ENCODE measurements at regions not wholly inside any gene's neighbourhood (a gene's known extent, or its start where the extent isn't known, plus 50 kb on each side); places are given as distances from the start of the nearest gene placed in this dataset.

GRCh38 chr10:10118131-10118530 lies 899.5 kb upstream of the CELF2 start:
- DNase-seq = no peak

- DNase-seq = no peak
Observed at GRCh38 chr10:10120671-10121070, 897.0 kb upstream of the CELF2 start.

- DNase-seq = no peak
Observed at GRCh38 chr10:10125676-10126075, 892.0 kb upstream of the CELF2 start.

DNA sequence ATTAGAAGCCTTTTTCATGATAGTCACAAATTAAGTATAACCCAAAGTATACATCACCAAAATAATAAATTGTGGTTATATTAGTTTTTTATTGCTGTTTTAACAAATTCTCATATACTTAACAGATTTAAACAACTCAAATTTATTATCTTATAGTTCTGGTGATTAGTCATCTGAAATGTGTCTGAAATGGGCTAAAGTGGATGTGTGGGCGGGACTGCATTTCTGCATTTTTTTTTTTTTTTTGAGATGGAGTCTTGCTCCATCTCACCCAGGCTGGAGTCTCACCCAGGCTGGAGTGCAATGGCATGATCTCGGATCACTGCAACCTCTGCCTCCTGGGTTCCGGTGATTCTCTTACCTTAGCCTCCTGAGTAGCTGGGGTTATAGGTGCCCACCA lies 891.5 kb upstream of the CELF2 start:
- no peak for DNase-seq

GRCh38 chr10:10128387-10128786 lies 889.3 kb upstream of the CELF2 start:
- no peak for DNase-seq

DNA sequence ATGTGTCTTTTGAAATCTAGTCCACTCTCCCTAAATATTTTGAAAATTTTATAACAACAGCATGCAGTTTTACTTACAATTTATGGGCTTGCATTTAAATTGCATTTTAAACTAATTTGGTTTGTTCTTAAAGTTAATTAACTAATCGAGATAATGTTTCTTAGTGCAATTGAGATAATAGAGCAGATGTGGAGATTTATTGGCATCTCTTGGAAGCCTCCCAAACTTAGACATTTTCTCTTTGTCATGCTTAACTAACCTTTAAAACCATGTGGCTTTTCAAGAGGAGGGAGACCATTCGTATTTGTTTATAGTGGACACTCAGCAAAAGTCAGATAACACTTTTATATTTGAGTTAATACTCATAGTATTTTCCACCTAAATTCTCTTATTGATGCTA lies 887.0 kb upstream of the CELF2 start:
- DNase-seq = no peak

GRCh38 chr10:10132009-10132408 lies 885.7 kb upstream of the CELF2 start:
- no peak for DNase-seq

DNA sequence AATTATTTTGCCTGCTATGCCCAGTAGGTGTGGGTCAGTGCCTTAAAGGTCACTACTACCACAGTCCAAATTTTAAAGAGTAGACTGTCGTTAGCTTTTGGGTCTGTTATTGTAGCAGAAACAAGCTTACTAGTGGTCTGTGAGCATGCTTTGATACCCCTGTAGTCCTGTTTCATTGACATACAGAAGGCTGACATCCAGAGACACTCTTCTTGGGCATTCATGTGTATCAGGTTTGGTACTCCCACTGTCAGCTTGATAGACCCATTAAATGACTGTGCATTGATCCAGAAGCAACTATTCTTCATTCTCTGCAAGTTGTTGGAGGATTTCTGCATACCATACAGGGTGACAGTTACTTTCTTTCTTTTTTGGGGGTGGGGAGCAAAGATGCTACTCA lies 884.4 kb upstream of the CELF2 start:
- DNase-seq = no peak

- no peak for DNase-seq
Observed at GRCh38 chr10:10138685-10139084, 879.0 kb upstream of the CELF2 start.

DNA sequence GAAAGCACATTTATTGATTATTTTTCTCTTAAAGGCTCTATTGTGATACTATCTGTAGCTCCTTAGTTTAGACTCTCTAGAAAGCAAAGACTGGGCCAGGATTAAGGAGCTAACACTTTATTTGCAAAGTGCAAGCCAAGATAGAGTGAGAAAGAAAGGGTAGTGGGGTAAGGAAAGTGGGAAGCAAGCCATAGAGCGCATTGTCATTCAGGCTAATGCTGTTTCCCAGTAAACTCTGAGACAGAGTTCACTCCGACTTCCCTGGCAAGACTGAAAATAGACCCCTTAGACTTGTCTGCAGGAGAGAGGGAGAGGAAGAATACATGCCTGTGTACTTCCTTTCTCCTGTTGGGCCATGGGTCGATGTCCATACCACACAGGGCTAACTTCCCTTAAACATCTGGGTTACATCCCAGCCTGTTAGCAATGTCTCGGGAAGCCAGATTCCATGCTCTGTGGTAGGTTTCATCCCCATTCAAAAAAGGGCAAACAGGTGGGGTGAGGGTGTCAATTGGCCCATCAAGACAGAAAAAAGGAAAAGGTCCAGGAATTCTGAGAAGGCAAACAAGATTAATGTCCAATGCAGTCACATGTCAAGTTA lies 875.8 kb upstream of the CELF2 start:
- DNase-seq = no peak

DNA sequence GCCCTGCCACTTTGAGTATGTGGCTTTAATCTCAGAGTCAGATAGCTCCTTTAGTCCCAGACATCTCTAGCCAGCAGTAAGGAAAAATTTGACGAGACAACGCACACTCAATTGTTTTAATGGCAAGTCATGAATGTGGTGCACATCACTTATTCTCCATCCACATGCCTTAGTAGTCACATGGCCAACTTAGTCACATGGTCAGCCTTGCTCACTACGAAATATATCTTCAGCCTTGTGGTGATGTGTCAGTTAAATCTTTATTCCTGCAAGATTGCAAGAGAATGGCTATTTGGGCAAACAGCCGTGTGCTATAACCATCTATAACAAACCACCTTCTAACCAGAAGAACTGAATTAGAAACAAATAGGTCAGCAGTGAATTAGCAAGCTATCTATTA lies 871.1 kb upstream of the CELF2 start:
- DNase-seq = no peak

- DNase-seq = no peak
Observed at GRCh38 chr10:10149899-10150298, 867.8 kb upstream of the CELF2 start.

DNA sequence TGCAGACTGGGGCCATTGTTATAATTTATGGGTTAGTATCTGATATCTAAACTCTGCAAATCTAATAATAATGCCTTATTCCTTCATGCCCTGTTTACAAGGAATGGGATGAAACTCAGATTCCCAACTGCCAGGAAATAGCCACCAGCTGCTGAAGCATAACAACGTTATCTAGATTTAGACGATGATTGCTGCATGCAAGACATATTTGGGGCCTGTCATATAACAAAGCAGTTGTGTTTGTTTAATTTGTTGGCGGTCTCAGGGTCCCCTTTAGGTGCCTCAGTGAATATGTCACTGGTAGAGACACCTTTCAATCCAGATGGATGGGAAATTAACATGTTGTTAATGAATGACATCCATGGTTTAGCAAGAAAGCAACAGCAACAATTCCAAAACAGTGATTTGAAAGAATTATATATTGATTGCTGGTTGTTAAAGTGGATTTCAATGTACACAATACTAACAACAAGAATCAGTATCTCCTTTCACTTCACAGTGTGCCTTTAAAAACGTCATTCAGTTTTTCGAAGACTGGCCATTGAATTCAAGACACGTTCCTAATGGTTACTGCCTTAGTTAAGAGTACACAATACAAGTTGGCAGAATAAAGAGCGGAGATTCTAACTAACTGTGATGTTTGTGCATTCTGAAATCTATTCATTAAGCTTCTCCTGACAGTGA lies 860.6 kb upstream of the CELF2 start:
- no peak for DNase-seq

DNA sequence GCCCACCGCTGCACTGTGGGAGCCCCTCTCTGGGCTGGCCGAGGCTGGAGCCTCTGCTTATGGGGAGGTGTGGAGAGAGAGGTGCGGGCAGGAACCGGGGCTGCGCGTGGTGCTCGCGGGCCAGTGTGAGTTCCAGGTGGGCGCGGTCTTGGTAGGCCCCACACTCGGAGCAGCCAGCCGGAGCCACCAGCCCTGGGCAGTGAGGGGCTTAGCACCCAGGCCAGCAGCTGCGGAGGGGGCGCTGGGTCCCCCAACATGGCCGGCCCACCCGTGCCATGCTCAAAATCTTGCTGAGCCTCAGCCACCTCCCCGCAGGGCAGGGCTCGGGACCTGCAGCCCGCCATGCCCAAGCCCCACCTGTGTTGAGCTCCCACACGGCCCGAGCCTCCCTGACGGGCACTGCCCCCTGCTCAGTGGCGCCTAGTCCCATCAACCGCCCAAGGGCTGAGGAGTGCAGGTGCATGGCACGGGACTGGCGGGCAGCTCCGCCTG lies 856.8 kb upstream of the CELF2 start:
- no peak for DNase-seq

DNA sequence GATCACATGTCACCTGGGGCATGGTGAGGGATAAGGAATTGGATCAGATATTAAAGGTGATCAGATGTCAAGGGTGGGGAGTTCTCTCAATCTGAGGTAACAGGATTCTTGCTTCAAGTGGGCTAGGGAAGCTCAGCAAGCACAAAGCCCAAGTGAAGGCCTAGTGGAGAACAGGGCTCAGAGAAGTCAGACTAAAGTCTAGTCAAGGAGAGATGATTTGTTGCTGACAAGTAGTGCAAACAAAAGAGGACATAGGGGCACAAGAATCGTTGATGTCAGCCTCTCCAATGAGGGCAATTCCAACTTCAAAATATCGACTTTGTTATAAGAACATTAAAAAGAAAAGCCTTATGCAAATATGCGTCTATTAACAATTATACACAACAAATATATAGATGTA lies 852.8 kb upstream of the CELF2 start:
- DNase-seq = no peak

GRCh38 chr10:10165415-10165814 lies 852.3 kb upstream of the CELF2 start:
- no peak for DNase-seq

DNA sequence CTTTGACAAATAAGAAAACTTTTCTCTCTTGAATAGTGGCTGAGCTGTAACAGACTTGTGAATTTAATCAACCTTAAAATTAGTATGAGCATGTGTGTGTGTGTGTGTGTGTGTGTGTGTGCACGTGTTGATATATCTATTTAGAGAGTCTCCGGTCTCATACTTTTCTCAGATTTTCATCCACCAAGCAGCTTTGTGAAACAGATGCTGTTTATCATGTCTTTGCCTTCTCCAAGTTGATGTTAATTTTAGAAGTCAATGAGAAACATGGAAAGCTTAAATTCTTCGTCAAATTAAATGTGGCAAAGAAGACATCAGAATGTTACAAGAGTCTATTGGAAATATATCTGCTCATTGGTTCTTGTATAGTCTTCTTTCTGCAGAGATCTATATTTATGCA lies 839.2 kb upstream of the CELF2 start:
- DNase-seq = no peak

- DNase-seq = no peak
Observed at GRCh38 chr10:10193848-10194247, 823.8 kb upstream of the CELF2 start.

DNA sequence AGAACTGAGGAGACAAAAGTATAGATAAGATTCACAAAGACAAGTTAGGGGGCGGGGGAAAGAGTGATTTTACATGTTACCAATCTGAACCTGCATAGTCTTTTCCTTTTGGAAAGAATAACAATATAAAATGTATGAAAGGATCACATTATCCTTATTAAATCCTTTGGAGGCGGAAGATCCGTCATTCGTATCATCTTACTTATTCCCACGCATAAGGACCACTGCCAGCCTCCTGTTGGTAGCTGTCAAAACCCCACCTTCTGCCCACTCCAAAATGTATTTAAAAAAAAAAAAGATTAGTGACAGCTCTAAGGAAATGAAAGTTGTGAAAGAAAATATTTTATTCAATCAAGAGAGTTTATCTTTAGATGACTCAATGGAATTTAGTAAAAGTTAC lies 821.0 kb upstream of the CELF2 start:
- no peak for DNase-seq

DNA sequence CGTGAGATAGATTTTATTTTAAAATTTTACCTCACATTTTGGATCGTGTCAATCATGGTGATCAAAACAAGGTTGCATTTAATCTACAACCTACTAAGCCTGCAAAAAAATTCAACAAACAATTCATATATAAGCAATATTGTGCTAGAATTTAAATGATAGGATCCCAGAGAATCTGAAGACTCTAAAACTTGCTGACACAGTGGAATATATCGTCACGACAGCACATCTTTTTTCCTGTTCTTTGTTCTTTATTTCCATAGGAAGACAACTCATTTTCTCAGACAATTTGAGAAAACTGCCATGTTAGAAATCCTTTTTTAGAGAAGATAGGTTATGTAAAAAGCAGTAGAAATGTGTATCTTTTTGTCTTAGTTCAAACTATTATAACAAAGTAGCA lies 820.2 kb upstream of the CELF2 start:
- DNase-seq = no peak

DNA sequence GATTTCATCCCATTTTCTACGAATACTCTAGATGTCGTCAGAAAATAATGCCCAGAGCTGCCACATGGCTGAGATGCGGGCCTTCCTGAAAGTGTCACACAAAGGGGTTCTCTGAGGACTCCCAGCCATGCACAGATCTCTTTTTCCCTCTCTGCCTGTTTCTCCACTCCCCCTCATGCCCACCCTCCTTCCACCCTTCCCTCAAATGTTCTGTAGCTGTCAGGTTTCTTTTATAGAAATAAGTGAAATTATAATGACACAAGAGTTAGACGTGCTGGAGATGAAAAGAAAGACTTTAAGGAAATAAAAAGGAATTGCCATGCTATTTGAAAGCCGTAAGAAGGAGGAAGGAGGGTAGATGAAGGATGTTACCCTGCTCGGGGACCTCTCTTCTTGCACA lies 819.3 kb upstream of the CELF2 start:
- DNase-seq = no peak

- no peak for DNase-seq
Observed at GRCh38 chr10:10204415-10204814, 813.3 kb upstream of the CELF2 start.

GRCh38 chr10:10205906-10206305 lies 811.8 kb upstream of the CELF2 start:
- no peak for DNase-seq

DNA sequence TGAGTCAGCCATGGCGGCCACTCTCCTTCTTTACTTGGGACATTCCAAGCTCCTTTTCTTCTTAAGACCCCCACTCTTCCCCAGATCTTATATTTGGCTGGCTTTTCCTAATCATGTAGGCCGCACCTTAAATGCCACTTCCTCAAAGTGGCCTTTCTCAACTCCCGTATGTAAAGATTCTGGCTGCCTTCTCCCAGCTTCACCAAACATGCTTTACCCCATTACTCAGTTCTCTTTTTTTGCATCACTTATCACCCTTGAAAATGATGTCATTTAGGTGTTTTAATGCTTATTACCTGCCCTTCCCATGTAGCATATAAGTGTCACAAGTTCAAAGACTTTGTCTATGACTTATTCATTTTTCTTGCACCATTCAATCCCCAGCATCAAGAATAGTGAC lies 810.1 kb upstream of the CELF2 start:
- DNase-seq = no peak

DNA sequence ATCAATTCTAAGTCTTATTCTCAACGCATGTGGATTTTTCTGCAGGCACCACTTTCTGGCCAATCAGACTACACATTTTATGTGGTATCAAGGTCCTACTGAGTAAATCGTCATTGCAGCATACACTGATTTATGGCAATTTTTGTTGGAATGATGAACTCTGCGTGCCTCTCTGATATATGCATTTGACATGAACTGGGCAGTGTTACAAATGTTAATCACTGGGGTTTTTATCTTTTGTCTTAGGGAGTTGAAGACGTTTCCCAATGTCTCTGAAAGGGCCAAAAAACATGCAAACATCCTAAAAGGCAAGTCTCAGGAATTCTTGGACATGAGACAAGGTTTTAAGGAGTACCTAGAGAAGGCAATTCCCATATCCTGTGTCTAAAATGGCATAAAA lies 809.5 kb upstream of the CELF2 start:
- no peak for DNase-seq

All from activated CD4-positive, alpha-beta T cell treated with anti-CD3 and anti-CD28 coated beads, Interleukin-2, amount 50 U/mL, for 4 hours (primary cell).